HL-60 (cell line): ENCODE measurements at regions not wholly inside any gene's neighbourhood (a gene's known extent, or its start where the extent isn't known, plus 50 kb on each side); places are given as distances from the start of the nearest gene placed in this dataset.

Experiments
- GABPA ChIP-seq: IDR thresholded peaks from 2 replicates; pipeline ENCODE4 v1.6.1; 2012; ENCODE audit warnings: low read depth
- POLR2AphosphoS5 ChIP-seq: IDR thresholded peaks from 2 replicates; pipeline ENCODE4 v1.6.1; 2012; ENCODE audit warnings: low read depth
- TF ChIP-seq, protein P1 (sequence below): IDR thresholded peaks from one replicate; pipeline ENCODE4 v1.5.1; 2011; ENCODE audit warnings: low read length, control low read depth, inconsistent platforms; ENCODE audit not compliant: insufficient read depth

GRCh38 chr6:85323435-85324040 lies 126.3 kb upstream of the NT5E start:
- TF ChIP-seq POLR2AphosphoS5 (no peak), GABPA (no peak)
- TF ChIP-seq, protein P1, sequence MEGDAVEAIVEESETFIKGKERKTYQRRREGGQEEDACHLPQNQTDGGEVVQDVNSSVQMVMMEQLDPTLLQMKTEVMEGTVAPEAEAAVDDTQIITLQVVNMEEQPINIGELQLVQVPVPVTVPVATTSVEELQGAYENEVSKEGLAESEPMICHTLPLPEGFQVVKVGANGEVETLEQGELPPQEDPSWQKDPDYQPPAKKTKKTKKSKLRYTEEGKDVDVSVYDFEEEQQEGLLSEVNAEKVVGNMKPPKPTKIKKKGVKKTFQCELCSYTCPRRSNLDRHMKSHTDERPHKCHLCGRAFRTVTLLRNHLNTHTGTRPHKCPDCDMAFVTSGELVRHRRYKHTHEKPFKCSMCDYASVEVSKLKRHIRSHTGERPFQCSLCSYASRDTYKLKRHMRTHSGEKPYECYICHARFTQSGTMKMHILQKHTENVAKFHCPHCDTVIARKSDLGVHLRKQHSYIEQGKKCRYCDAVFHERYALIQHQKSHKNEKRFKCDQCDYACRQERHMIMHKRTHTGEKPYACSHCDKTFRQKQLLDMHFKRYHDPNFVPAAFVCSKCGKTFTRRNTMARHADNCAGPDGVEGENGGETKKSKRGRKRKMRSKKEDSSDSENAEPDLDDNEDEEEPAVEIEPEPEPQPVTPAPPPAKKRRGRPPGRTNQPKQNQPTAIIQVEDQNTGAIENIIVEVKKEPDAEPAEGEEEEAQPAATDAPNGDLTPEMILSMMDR, result peak; percentile 77
